ENCODE measurements at regions not wholly inside any gene's neighbourhood (a gene's known extent, or its start where the extent isn't known, plus 50 kb on each side); places are given as distances from the start of the nearest gene placed in this dataset.
"Not testable (repeated sequence)": the region's sequence is repeated elsewhere in the genome, so short reads cannot be mapped to it uniquely, and the experiment has no call there.

GRCh38 chr13:56563663-56564062 lies 577.1 kb upstream of the PRR20A start:
- no peak for DNase-seq (ENCODE audit: low spot score)
- no peak for FAIRE-seq

- no peak for FAIRE-seq
These were observed 553.7 kb upstream of the PRR20A start for GRCh38 chr13:56586976-56587375.

GRCh38 chr13:56615572-56615971 lies 525.1 kb upstream of the PRR20A start:
- no peak for FAIRE-seq
- DNase-seq (ENCODE audit: low spot score): no peak

More at GRCh38 chr13:56586976-56587375, 553.7 kb upstream of the PRR20A start:
- no peak for DNase-seq (ENCODE audit: low spot score)

GRCh38 chr13:56622840-56623239 lies 517.9 kb upstream of the PRR20A start:
- FAIRE-seq (no peak), DNase-seq (ENCODE audit: low spot score) (no peak)

- not testable (repeated sequence) for FAIRE-seq; DNase-seq (ENCODE audit: low spot score)
These were observed 511.8 kb upstream of the PRR20A start for GRCh38 chr13:56628886-56629285.

GRCh38 chr13:56631060-56631459 lies 509.7 kb upstream of the PRR20A start:
- not testable (repeated sequence) for DNase-seq (ENCODE audit: low spot score); FAIRE-seq

- no peak for FAIRE-seq
- no peak for DNase-seq (ENCODE audit: low spot score)
These were observed 487.7 kb upstream of the PRR20A start for GRCh38 chr13:56653043-56653442.

GRCh38 chr13:56659041-56659471 lies 481.7 kb upstream of the PRR20A start:
- FAIRE-seq: no peak

GRCh38 chr13:56670563-56670962 lies 470.2 kb upstream of the PRR20A start:
- FAIRE-seq (no peak), DNase-seq (ENCODE audit: low spot score) (no peak)

More at GRCh38 chr13:56659041-56659471, 481.7 kb upstream of the PRR20A start:
- no peak for DNase-seq (ENCODE audit: low spot score)

GRCh38 chr13:56681404-56681803 lies 459.3 kb upstream of the PRR20A start:
- FAIRE-seq: no peak
- no peak for DNase-seq (ENCODE audit: low spot score)

- FAIRE-seq (no peak), DNase-seq (ENCODE audit: low spot score) (no peak)
These were observed 453.6 kb upstream of the PRR20A start for GRCh38 chr13:56687131-56687530.

GRCh38 chr13:56697011-56697410 lies 443.7 kb upstream of the PRR20A start:
- DNase-seq (ENCODE audit: low spot score) (no peak), FAIRE-seq (no peak)

GRCh38 chr13:56700324-56700723 lies 440.4 kb upstream of the PRR20A start:
- DNase-seq (ENCODE audit: low spot score) (no peak), FAIRE-seq (no peak)

- no peak for DNase-seq (ENCODE audit: low spot score)
- FAIRE-seq: no peak
These were observed 434.2 kb upstream of the PRR20A start for GRCh38 chr13:56706485-56706884.

- no peak for FAIRE-seq
- no peak for DNase-seq (ENCODE audit: low spot score)
These were observed 427.1 kb upstream of the PRR20A start for GRCh38 chr13:56713656-56714055.

GRCh38 chr13:56718791-56719190 lies 421.9 kb upstream of the PRR20A start:
- DNase-seq (ENCODE audit: low spot score): no peak
- no peak for FAIRE-seq

GRCh38 chr13:56720841-56721240 lies 419.9 kb upstream of the PRR20A start:
- no peak for DNase-seq (ENCODE audit: low spot score)
- FAIRE-seq: no peak

GRCh38 chr13:56735537-56735942 lies 405.2 kb upstream of the PRR20A start:
- DNase-seq (ENCODE audit: low spot score): peak; percentile 32

GRCh38 chr13:56736966-56737365 lies 403.8 kb upstream of the PRR20A start:
- no peak for FAIRE-seq
- DNase-seq (ENCODE audit: low spot score): no peak

More at GRCh38 chr13:56735537-56735942, 405.2 kb upstream of the PRR20A start:
- no peak for FAIRE-seq

- DNase-seq (ENCODE audit: low spot score) (no peak), FAIRE-seq (no peak)
These were observed 388.1 kb upstream of the PRR20A start for GRCh38 chr13:56752636-56753035.

GRCh38 chr13:56755181-56755935 lies 385.4 kb upstream of the PRR20A start:
- FAIRE-seq: no peak

GRCh38 chr13:56763333-56763732 lies 377.4 kb upstream of the PRR20A start:
- not testable (repeated sequence) for FAIRE-seq; DNase-seq (ENCODE audit: low spot score)

More at GRCh38 chr13:56755181-56755935, 385.4 kb upstream of the PRR20A start:
- DNase-seq (ENCODE audit: low spot score): no peak

GRCh38 chr13:56773148-56773547 lies 367.6 kb upstream of the PRR20A start:
- no peak for FAIRE-seq
- DNase-seq (ENCODE audit: low spot score): no peak
